GM23248 (cell line): ENCODE measurements at regions not wholly inside any gene's neighbourhood (a gene's known extent, or its start where the extent isn't known, plus 50 kb on each side); places are given as distances from the start of the nearest gene placed in this dataset.

ENCODE experiments used
- DNase-seq: peaks from one replicate; pipeline ENCODE4 v3.0.0-alpha.2; 2015
- H2AFZ ChIP-seq: fragments of 200-600 bp; sonication (generic); 2 replicates; pipeline ENCODE4 v1.6.1; 2016; ENCODE audit warnings: antibody characterized with exemption
- H3F3A ChIP-seq: fragments of 200-600 bp; sonication (generic); 2 replicates; pipeline ENCODE4 v1.6.1; 2016; ENCODE audit warnings: mild to moderate bottlenecking, antibody characterized with exemption, mixed run types; ENCODE audit not compliant: insufficient read depth
- H3K27ac ChIP-seq: fragments of 200-600 bp; sonication (generic); 2 replicates; pipeline ENCODE4 v1.5.1; 2016; ENCODE audit warnings: mild to moderate bottlenecking
- H3K27me3 ChIP-seq: fragments of 200-600 bp; sonication (generic); replicated peaks from 2 replicates; pipeline ENCODE4 v1.6.1; 2016; ENCODE audit warnings: mild to moderate bottlenecking; ENCODE audit not compliant: insufficient read depth
- H3K36me3 ChIP-seq: fragments of 200-600 bp; sonication (generic); 2 replicates; pipeline ENCODE4 v1.6.1; 2016; ENCODE audit warnings: low read depth, mild to moderate bottlenecking
- H3K4me1 ChIP-seq: fragments of 200-600 bp; sonication (generic); 2 replicates; pipeline ENCODE4 v1.6.1; 2016; ENCODE audit warnings: mild to moderate bottlenecking; ENCODE audit not compliant: insufficient read depth
- H3K4me2 ChIP-seq: fragments of 200-600 bp; sonication (generic); one replicate; pipeline ENCODE4 v1.6.1; 2016; ENCODE audit warnings: mild to moderate bottlenecking; ENCODE audit not compliant: unreplicated experiment
- H3K4me3 ChIP-seq: fragments of 200-600 bp; sonication (generic); 2 replicates; pipeline ENCODE4 v1.5.1; 2016; ENCODE audit warnings: mild to moderate bottlenecking
- H3K79me2 ChIP-seq: fragments of 200-600 bp; sonication (generic); 2 replicates; pipeline ENCODE4 v1.6.1; 2016; ENCODE audit warnings: mild to moderate bottlenecking; ENCODE audit not compliant: insufficient read depth
- H3K9ac ChIP-seq: fragments of 200-600 bp; sonication (generic); 2 replicates; pipeline ENCODE4 v1.6.1; 2016; ENCODE audit warnings: mild to moderate bottlenecking
- H3K9me2 ChIP-seq: fragments of 200-600 bp; sonication (generic); 2 replicates; pipeline ENCODE4 v1.6.1; 2016; ENCODE audit warnings: mixed run types, mild to moderate bottlenecking, moderate library complexity; ENCODE audit not compliant: insufficient read depth
- H3K9me3 ChIP-seq: fragments of 200-600 bp; sonication (generic); one replicate; pipeline ENCODE4 v1.6.1; 2017; ENCODE audit warnings: low read depth
- H4K20me1 ChIP-seq: fragments of 200-600 bp; sonication (generic); 2 replicates; pipeline ENCODE4 v1.6.0; 2016; ENCODE audit not compliant: insufficient read depth
- EZH2 ChIP-seq: fragments of 200-600 bp; sonication (generic); IDR thresholded peaks from 2 replicates; pipeline ENCODE4 v1.6.1; 2018; ENCODE audit warnings: antibody characterized with exemption, mild to moderate bottlenecking; ENCODE audit not compliant: insufficient read depth, poor library complexity, severe bottlenecking
- EZH2phosphoT487 ChIP-seq: fragments of 200-600 bp; sonication (generic); IDR thresholded peaks from 2 replicates; pipeline ENCODE4 v1.6.1; 2018; ENCODE audit warnings: antibody characterized with exemption, moderate library complexity, mild to moderate bottlenecking, low read depth; ENCODE audit not compliant: insufficient read depth
- WGBS, 2 experiments: methylation state at CpG; one replicate each; pipeline ENCODE4 v1.1.6; 2015 to 2017; ENCODE audit warnings: low lambda C conversion rate in 2 of 2, low coverage in 1 of 2; ENCODE audit errors: missing lambda C conversion rate in 2 of 2; 5-methylcytosine and 5-hydroxymethylcytosine counted together
- in situ Hi-C: fragments of 300-500 bp; cut with MboI; formaldehyde crosslinking; loops from 2 replicates; pipeline ENCODE4 v1.15.0; 2020

DNA sequence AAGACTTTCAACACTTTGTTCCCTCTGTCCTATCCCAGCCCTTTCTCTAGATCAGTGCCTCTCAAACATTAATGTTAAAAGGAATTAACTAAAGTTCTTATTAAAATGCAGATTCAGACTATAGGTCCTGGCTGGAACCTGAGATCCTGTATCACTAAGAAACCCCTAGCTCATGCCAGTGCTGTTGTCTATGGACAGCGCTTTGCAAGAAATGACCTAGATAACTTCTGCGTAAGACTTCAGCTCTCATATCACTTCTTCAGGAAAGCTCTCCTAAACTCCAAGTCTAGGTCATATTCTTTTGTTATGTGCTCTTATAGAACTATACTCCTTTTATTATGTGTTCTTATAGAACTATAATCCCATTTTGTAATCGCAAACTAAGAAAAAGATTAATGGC lies 67.8 kb upstream of the CDIN1 start:
- Histone ChIP-seq H3F3A (no peaks in the 10 kb centered on the region), H3K4me1 (no peaks in the 10 kb centered on the region), H2AFZ (no peak overlapping the region), H3K9me2 (no peaks in the 10 kb centered on the region), H3K9ac (no peak overlapping the region), H4K20me1 (no peaks in the 10 kb centered on the region), H3K27ac (no peak overlapping the region), H3K9me3 (no peaks in the 10 kb centered on the region), H3K27me3 (no peaks in the 10 kb centered on the region), H3K36me3 (no peaks in the 10 kb centered on the region), H3K79me2 (no peaks in the 10 kb centered on the region), H3K4me3 (no peak overlapping the region), H3K4me2 (no peak overlapping the region)
- TF ChIP-seq EZH2phosphoT487 (no peak), EZH2 (no peak)
- DNase-seq: no peak
- in situ Hi-C loops: loop anchor here (25.0 kb wide), 1 partner anchor 1376 kb away; no protein-coding TSS in a partner anchor
- 95 to 98% methylated on average over 3 of the region's 3 CpGs for WGBS, 2 experiments

DNA sequence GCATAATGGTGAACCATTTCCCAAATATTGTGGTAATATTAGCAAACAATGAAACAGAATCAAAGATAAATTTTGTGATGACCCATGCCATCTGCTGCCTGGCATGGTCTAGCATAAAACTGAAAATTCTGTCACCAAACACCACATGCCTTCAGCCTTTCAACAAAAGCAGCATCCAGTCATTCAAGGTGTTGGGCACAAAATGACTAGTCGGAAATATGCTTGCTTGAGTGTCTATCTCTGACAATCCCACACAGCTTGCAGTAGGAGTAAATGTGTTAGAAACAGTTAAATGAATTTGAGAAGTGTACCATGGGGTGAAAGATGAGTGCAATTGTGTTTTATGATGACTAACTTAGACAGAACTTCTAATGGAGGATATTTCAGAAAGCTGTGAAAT lies 61.7 kb upstream of the CDIN1 start:
- Histone ChIP-seq H3K9me2 (no peaks in the 10 kb centered on the region), H3K36me3 (no peaks in the 10 kb centered on the region), H3K79me2 (no peaks in the 10 kb centered on the region), H2AFZ (no peak overlapping the region), H3K4me2 (no peak overlapping the region), H3K9ac (no peak overlapping the region), H3F3A (no peaks in the 10 kb centered on the region), H3K4me3 (no peak overlapping the region), H3K9me3 (no peaks in the 10 kb centered on the region), H3K4me1 (no peaks in the 10 kb centered on the region), H4K20me1 (no peaks in the 10 kb centered on the region), H3K27ac (no peak overlapping the region), H3K27me3 (no peaks in the 10 kb centered on the region)
- in situ Hi-C loops: loop anchor here (25.0 kb wide), 1 partner anchor 1370 kb away; no protein-coding TSS in a partner anchor
- TF ChIP-seq EZH2 (no peak), EZH2phosphoT487 (no peak)
- 82 to 89% methylated on average over 1 of the region's 1 CpG for WGBS, 2 experiments
- DNase-seq: no peak

DNA sequence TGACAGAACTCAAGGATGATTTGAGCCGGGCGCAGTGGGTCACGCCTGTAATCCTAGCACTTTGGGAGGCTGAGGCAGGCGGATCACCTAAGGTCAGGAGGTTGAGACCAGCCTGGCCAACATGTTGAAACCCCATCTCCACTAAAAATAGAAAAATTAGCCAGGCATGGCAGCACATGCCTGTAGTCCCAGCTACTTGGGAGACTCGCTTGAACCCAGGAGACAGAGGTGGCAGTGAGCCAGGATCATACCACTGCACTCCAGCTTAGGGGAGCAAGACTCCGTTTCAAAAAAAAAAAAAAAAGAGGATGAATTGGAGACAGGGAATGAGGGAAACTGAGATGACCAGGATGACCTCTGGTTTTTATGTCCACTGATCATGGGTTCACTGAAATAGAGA lies 60.4 kb upstream of the CDIN1 start:
- Histone ChIP-seq H3K36me3 (no peaks in the 10 kb centered on the region), H3K4me2 (no peak overlapping the region), H3F3A (no peaks in the 10 kb centered on the region), H3K4me1 (no peaks in the 10 kb centered on the region), H3K4me3 (no peak overlapping the region), H2AFZ (no peak overlapping the region), H3K27me3 (no peaks in the 10 kb centered on the region), H3K27ac (no peak overlapping the region), H4K20me1 (no peaks in the 10 kb centered on the region), H3K9ac (no peak overlapping the region), H3K79me2 (no peaks in the 10 kb centered on the region), H3K9me2 (no peaks in the 10 kb centered on the region), H3K9me3 (no peaks in the 10 kb centered on the region)
- TF ChIP-seq EZH2phosphoT487: no peak
- no peak for TF ChIP-seq EZH2
- no peak for DNase-seq
- WGBS, 2 experiments: 83 to 87% methylated on average over 6 of the region's 6 CpGs
- in situ Hi-C loops: loop anchor here (25.0 kb wide), 1 partner anchor 1368 kb away; no protein-coding TSS in a partner anchor

DNA sequence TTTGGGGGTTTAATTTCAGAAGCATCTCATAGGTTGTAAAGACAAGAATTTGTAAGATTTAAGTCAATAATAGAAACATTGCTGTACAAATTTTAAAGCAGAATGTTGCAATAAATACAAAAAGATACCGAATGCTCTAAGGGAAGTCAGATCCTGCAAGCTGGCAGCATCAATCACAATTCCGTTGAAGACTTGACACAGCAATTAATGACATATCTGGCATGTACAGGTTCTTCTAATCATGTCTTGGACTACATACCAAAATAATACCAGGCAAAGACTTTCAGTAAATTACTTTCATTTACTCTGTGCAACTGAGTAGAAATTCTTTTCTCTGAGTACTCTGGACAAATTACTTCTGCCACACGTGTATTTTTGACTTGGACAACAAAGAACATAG lies 54.0 kb upstream of the CDIN1 start:
- no peaks in the 10 kb centered on the region for H3K36me3 ChIP-seq
- TF ChIP-seq EZH2phosphoT487: no peak
- TF ChIP-seq EZH2: no peak
- H3K4me2 ChIP-seq: no peak overlapping the region
- H3F3A ChIP-seq: no peaks in the 10 kb centered on the region
- H3K9me2 ChIP-seq: no peaks in the 10 kb centered on the region
- H2AFZ ChIP-seq: no peak overlapping the region
- no peak overlapping the region for H3K27ac ChIP-seq
- no peak overlapping the region for H3K9ac ChIP-seq
- no peaks in the 10 kb centered on the region for H3K4me1 ChIP-seq
- no peaks in the 10 kb centered on the region for H3K27me3 ChIP-seq
- no peaks in the 10 kb centered on the region for H4K20me1 ChIP-seq
- H3K9me3 ChIP-seq: no peaks in the 10 kb centered on the region
- in situ Hi-C loops: no loop called here
- no peaks in the 10 kb centered on the region for H3K79me2 ChIP-seq
- H3K4me3 ChIP-seq: no peak overlapping the region
- WGBS, 2 experiments: 58% methylated on average over 3 of the region's 3 CpGs
- DNase-seq: no peak
